ENCODE measurements at regions not wholly inside any gene's neighbourhood (a gene's known extent, or its start where the extent isn't known, plus 50 kb on each side); places are given as distances from the start of the nearest gene placed in this dataset.

DNA sequence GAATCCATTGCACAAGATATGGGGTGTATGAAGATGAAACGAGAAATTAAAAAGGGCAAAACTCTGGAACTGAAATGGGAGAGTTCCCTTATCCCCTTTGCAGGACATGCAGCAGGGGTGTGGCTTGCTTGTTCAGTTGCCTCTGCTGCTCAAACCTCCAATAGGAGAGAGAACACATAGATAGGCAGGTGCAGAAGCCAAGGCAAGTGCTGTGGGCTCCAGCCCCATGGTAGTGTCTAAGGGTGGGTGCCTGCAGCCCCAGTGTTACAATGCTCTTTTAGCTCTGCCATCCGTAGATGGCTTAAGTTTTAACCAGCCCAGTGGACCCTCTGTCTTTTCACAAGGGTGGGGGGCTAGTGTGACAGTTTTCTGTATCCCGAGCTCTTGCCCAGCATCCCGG lies 69.7 kb downstream of the CMAS start:
- no peaks in the 10 kb centered on the region for H3F3A ChIP-seq (ENCODE audit: insufficient read depth, low read length)
- H3K36me3 ChIP-seq (ENCODE audit: insufficient read depth, low read length), result no peaks in the 10 kb centered on the region
- no peak overlapping the region for H2AFZ ChIP-seq (ENCODE audit: low read length)
- no peak overlapping the region for H3K27ac ChIP-seq (ENCODE audit: low read depth, low read length, poor library complexity, severe bottlenecking)
- H3K4me2 ChIP-seq (ENCODE audit: low read length), result no peak overlapping the region
- no peak overlapping the region for H3K4me3 ChIP-seq (ENCODE audit: low read depth, low read length, poor library complexity, severe bottlenecking)
- H3K9me3 ChIP-seq (ENCODE audit: low read length), result no peaks in the 10 kb centered on the region
- TF ChIP-seq, protein P1, sequence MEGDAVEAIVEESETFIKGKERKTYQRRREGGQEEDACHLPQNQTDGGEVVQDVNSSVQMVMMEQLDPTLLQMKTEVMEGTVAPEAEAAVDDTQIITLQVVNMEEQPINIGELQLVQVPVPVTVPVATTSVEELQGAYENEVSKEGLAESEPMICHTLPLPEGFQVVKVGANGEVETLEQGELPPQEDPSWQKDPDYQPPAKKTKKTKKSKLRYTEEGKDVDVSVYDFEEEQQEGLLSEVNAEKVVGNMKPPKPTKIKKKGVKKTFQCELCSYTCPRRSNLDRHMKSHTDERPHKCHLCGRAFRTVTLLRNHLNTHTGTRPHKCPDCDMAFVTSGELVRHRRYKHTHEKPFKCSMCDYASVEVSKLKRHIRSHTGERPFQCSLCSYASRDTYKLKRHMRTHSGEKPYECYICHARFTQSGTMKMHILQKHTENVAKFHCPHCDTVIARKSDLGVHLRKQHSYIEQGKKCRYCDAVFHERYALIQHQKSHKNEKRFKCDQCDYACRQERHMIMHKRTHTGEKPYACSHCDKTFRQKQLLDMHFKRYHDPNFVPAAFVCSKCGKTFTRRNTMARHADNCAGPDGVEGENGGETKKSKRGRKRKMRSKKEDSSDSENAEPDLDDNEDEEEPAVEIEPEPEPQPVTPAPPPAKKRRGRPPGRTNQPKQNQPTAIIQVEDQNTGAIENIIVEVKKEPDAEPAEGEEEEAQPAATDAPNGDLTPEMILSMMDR (IDR thresholded peaks at IDR 0.05; ENCODE audit: low read length), result no peak
- no peak for TF ChIP-seq EZH2 (IDR thresholded peaks at IDR 0.05; ENCODE audit: borderline replicate concordance, low read length)
- H3K9ac ChIP-seq (ENCODE audit: low read length), result no peak overlapping the region
- H3K27me3 ChIP-seq (ENCODE audit: insufficient read depth, low read length), result no peaks in the 10 kb centered on the region
- H3K9me2 ChIP-seq (ENCODE audit: low read depth, low read length), result no peaks in the 10 kb centered on the region
- H3K4me1 ChIP-seq (ENCODE audit: insufficient read depth, low read length, severe bottlenecking), result no peaks in the 10 kb centered on the region
- H4K20me1 ChIP-seq (ENCODE audit: insufficient read depth, low read length), result no peaks in the 10 kb centered on the region
- H3K79me2 ChIP-seq (ENCODE audit: insufficient read depth, low read length), result no peaks in the 10 kb centered on the region

GRCh38 chr12:22116376-22116775 lies 70.4 kb downstream of the CMAS start:
- no peaks in the 10 kb centered on the region for H3K27me3 ChIP-seq (ENCODE audit: insufficient read depth, low read length)
- TF ChIP-seq, protein P1 (IDR thresholded peaks at IDR 0.05; ENCODE audit: low read length), result no peak
- TF ChIP-seq EZH2 (IDR thresholded peaks at IDR 0.05; ENCODE audit: borderline replicate concordance, low read length), result no peak
- H3K4me3 ChIP-seq (ENCODE audit: low read depth, low read length, poor library complexity, severe bottlenecking), result no peak overlapping the region
- no peaks in the 10 kb centered on the region for H3K4me1 ChIP-seq (ENCODE audit: insufficient read depth, low read length, severe bottlenecking)
- H3K9me2 ChIP-seq (ENCODE audit: low read depth, low read length), result no peaks in the 10 kb centered on the region
- H3K9ac ChIP-seq (ENCODE audit: low read length), result no peak overlapping the region
- no peaks in the 10 kb centered on the region for H3K36me3 ChIP-seq (ENCODE audit: insufficient read depth, low read length)
- no peak overlapping the region for H3K27ac ChIP-seq (ENCODE audit: low read depth, low read length, poor library complexity, severe bottlenecking)
- H2AFZ ChIP-seq (ENCODE audit: low read length), result no peak overlapping the region
- no peaks in the 10 kb centered on the region for H4K20me1 ChIP-seq (ENCODE audit: insufficient read depth, low read length)
- no peak overlapping the region for H3K4me2 ChIP-seq (ENCODE audit: low read length)
- no peaks in the 10 kb centered on the region for H3K9me3 ChIP-seq (ENCODE audit: low read length)
- no peaks in the 10 kb centered on the region for H3K79me2 ChIP-seq (ENCODE audit: insufficient read depth, low read length)
- no peaks in the 10 kb centered on the region for H3F3A ChIP-seq (ENCODE audit: insufficient read depth, low read length)

GRCh38 chr12:22117563-22118237 lies 71.7 kb downstream of the CMAS start:
- Histone ChIP-seq H2AFZ (ENCODE audit: low read length) (no peak overlapping the region), H3K4me3 (ENCODE audit: low read depth, low read length, poor library complexity, severe bottlenecking) (no peak overlapping the region), H3K36me3 (ENCODE audit: insufficient read depth, low read length) (no peaks in the 10 kb centered on the region), H3F3A (ENCODE audit: insufficient read depth, low read length) (no peaks in the 10 kb centered on the region), H3K4me1 (ENCODE audit: insufficient read depth, low read length, severe bottlenecking) (peaks cover 10% of the 10 kb centered on the region), H3K9ac (ENCODE audit: low read length) (no peak overlapping the region), H3K27me3 (ENCODE audit: insufficient read depth, low read length) (no peaks in the 10 kb centered on the region), H3K27ac (ENCODE audit: low read depth, low read length, poor library complexity, severe bottlenecking) (no peak overlapping the region), H3K9me2 (ENCODE audit: low read depth, low read length) (no peaks in the 10 kb centered on the region), H4K20me1 (ENCODE audit: insufficient read depth, low read length) (no peaks in the 10 kb centered on the region), H3K9me3 (ENCODE audit: low read length) (no peaks in the 10 kb centered on the region), H3K4me2 (ENCODE audit: low read length) (no peak overlapping the region), H3K79me2 (ENCODE audit: insufficient read depth, low read length) (no peaks in the 10 kb centered on the region)
- TF ChIP-seq EZH2 (IDR thresholded peaks at IDR 0.05; ENCODE audit: borderline replicate concordance, low read length), result no peak
- TF ChIP-seq, protein P1 (IDR thresholded peaks at IDR 0.05; ENCODE audit: low read length), result no peak

All from OCI-LY1 (cell line).